K562 (cell line): ENCODE measurements at regions not wholly inside any gene's neighbourhood (a gene's known extent, or its start where the extent isn't known, plus 50 kb on each side); places are given as distances from the start of the nearest gene placed in this dataset.

Source experiments
- ATAC-seq: fragments of 200-7000 bp; cut with Tn5 transposase; 3 replicates; pipeline ENCODE4 v1.9.1; 2020; ENCODE audit warnings: moderate library complexity
- BruUV-seq: library from RNA; stranded (reverse); fragments of 400-500 nt; replicated peaks from 2 replicates; lab custom pipeline; 2021; lab: Mats Ljungman, UMichigan
- CTCF ChIA-PET: fragments of 300-600 bp; formaldehyde crosslinking; extraction: SDS; loops from one replicate; lab custom pipeline; 2021; ENCODE audit warnings: low intra/inter-chr PET ratio; lab: Yijun Ruan, JAX
- POLR2A ChIA-PET: fragments of 300-600, 350-650 bp; sonication (Branson Sonifier 250); formaldehyde crosslinking; extraction: SDS; loops from one replicate; lab custom pipeline; 2021; ENCODE audit warnings: antibody characterized with exemption, inconsistent platforms; lab: Yijun Ruan, JAX
- DNase-seq, 4 experiments: peaks; one replicate each; pipeline versions ENCODE4 v3.0.0 to v3.0.0-alpha.2; 2011 to 2018; ENCODE audit warnings: low spot score in 3 of 4, mixed read lengths in 3 of 4; ENCODE audit errors: extremely low read depth in 1 of 4
- FAIRE-seq: peaks from 2 replicates; lab custom pipeline; 2011; peaks lifted over from hg19 to GRCh38; lab: Jason Lieb, UNC
- H2AFZ ChIP-seq: 2 replicates; pipeline ENCODE4 v1.6.0; 2011; ENCODE audit warnings: low read depth, low read length, control low read depth, inconsistent platforms
- H3K27ac ChIP-seq: fragments of 200-600 bp; 3 replicates; pipeline ENCODE4 v1.8.0; 2011; ENCODE audit warnings: low read depth, mild to moderate bottlenecking, control low read depth, inconsistent platforms, low read length, moderate library complexity, mixed read lengths; ENCODE audit errors: extremely low read depth
- H3K27me3 ChIP-seq, 2 experiments: fragments of 300-600 bp in 1 of 2; 2 replicates in 1 of 2; 3 replicates in 1 of 2; pipeline versions ENCODE4 v1.6.0 to v1.8.0; 2011; ENCODE audit warnings: inconsistent platforms in 2 of 2, low read length in 2 of 2, mild to moderate bottlenecking in 1 of 2, mixed read lengths in 1 of 2, moderate library complexity in 1 of 2; ENCODE audit not compliant: control insufficient read depth in 2 of 2, insufficient read depth in 2 of 2
- H3K36me3 ChIP-seq: fragments of 300-600 bp; 3 replicates; pipeline ENCODE4 v1.8.0; 2011; ENCODE audit warnings: mild to moderate bottlenecking, low read length, inconsistent platforms; ENCODE audit not compliant: control insufficient read depth, insufficient read depth
- H3K4me1 ChIP-seq, 2 experiments: fragments of 200-600 bp in 1 of 2; replicated peaks in 1 of 2; 2 replicates in 1 of 2; 3 replicates in 1 of 2; pipeline versions ENCODE4 v1.5.1 to v1.8.0; 2011; ENCODE audit warnings: inconsistent platforms in 2 of 2, low read length in 2 of 2, mild to moderate bottlenecking in 1 of 2, mixed read lengths in 1 of 2, moderate library complexity in 1 of 2; ENCODE audit not compliant: control insufficient read depth in 2 of 2, insufficient read depth in 2 of 2
- H3K4me2 ChIP-seq: 2 replicates; pipeline ENCODE4 v1.6.1; 2011; ENCODE audit warnings: low read length, control low read depth, inconsistent platforms, mixed read lengths; ENCODE audit not compliant: insufficient read depth
- H3K4me3 ChIP-seq: fragments of 200-600 bp; sonication (generic), shearing (Covaris generic); 2 replicates; pipeline ENCODE4 v1.5.1; 2016; ENCODE audit warnings: control low read depth, inconsistent platforms
- H3K79me2 ChIP-seq: fragments of 200-600 bp; 3 replicates; pipeline ENCODE4 v1.8.0; 2011; ENCODE audit warnings: low read length, inconsistent platforms; ENCODE audit not compliant: control insufficient read depth, insufficient read depth
- H3K9ac ChIP-seq, 2 experiments: 2 replicates each; pipeline versions ENCODE4 v1.6.0 to v1.6.1; 2011; ENCODE audit warnings: low read depth in 2 of 2, low read length in 2 of 2, control low read depth in 1 of 2, inconsistent platforms in 1 of 2, mild to moderate bottlenecking in 1 of 2, mixed read lengths in 1 of 2; ENCODE audit not compliant: insufficient read depth in 1 of 2
- H3K9me1 ChIP-seq: one replicate; pipeline ENCODE4 v1.6.0; 2011; ENCODE audit warnings: inconsistent platforms, mild to moderate bottlenecking, low read length, moderate library complexity; ENCODE audit not compliant: control insufficient read depth, insufficient read depth
- H3K9me3 ChIP-seq: replicated peaks from 2 replicates; pipeline ENCODE4 v1.5.1; 2011; ENCODE audit warnings: low read depth, low read length, inconsistent platforms; ENCODE audit not compliant: control insufficient read depth, insufficient read depth
- H4K20me1 ChIP-seq: replicated peaks from 2 replicates; pipeline ENCODE4 v1.6.1; 2011; ENCODE audit warnings: low read length, inconsistent platforms, mixed read lengths; ENCODE audit not compliant: control insufficient read depth, insufficient read depth
- FIP1L1 ChIP-seq: fragments of 200-400 bp; formaldehyde crosslinking; IDR thresholded peaks from 2 replicates; pipeline ENCODE4 v1.6.1; 2018; ENCODE audit warnings: mild to moderate bottlenecking, low read depth, low read length; ENCODE audit not compliant: poor library complexity, severe bottlenecking
- GABPB2 ChIP-seq: fragments of 250-450 bp; sonication (Bioruptor Pico); conservative IDR thresholded peaks from 2 replicates; pipeline ENCODE4 v1.5.1; 2021; ENCODE audit warnings: mild to moderate bottlenecking
- HNRNPLL ChIP-seq: fragments of 200-400 bp; formaldehyde crosslinking; IDR thresholded peaks from 2 replicates; pipeline ENCODE4 v1.6.1; 2017; ENCODE audit warnings: low read length, low read depth, mild to moderate bottlenecking; ENCODE audit not compliant: poor library complexity, severe bottlenecking
- TEAD1 ChIP-seq, 2 experiments: fragments of 450-650 bp in 1 of 2; sonication (generic) in 1 of 2; formaldehyde crosslinking; IDR thresholded peaks; 2 replicates each; pipeline versions ENCODE4 v1.4.0 to v1.8.0; 2020 to 2022; ENCODE audit warnings: mild to moderate bottlenecking in 2 of 2, missing genetic modification reagents in 1 of 2
- ZNF592 ChIP-seq: fragments of 450-650 bp; IDR thresholded peaks from 2 replicates; pipeline ENCODE4 v1.6.1; 2017; ENCODE audit warnings: antibody characterized with exemption, mild to moderate bottlenecking
- WGBS: fragments of 100-300 bp; shearing (Covaris generic); methylation state at CpG from one replicate; pipeline ENCODE4 v1.1.6; 2016; ENCODE audit warnings: low coverage, mixed read lengths; ENCODE audit not compliant: insufficient coverage; ENCODE audit errors: missing lambda C conversion rate; 5-methylcytosine and 5-hydroxymethylcytosine counted together
- in situ Hi-C: fragments of 300-500 bp; cut with MboI; formaldehyde crosslinking; loops from 4 replicates; pipeline ENCODE4 v1.15.0; 2018; ENCODE audit warnings: inconsistent platforms, mixed read lengths
- intact Hi-C: fragments of 100-400 bp; cut with micrococcal nuclease; formaldehyde crosslinking; loops from 2 replicates; pipeline ENCODE4 v1.14.2; 2022
- TF ChIP-seq, protein P1 (sequence below): sonication (generic); formaldehyde crosslinking; IDR thresholded peaks from 2 replicates; pipeline ENCODE4 v1.8.1; 2023; ENCODE audit warnings: mild to moderate bottlenecking, missing genetic modification reagents
- TF ChIP-seq, protein P2 (sequence below): fragments of 200-800 bp; sonication (Bioruptor generic); IDR thresholded peaks from 2 replicates; pipeline ENCODE4 v1.6.1; 2017; ENCODE audit warnings: missing genetic modification characterization, missing compliant biosample characterization

GRCh38 chr11:37002831-37003230 lies 404.8 kb upstream of the RAG2 start:
- no peak for TF ChIP-seq ZNF592
- H3K4me1 ChIP-seq: no peaks in the 10 kb centered on the region
- no peak overlapping the region for H2AFZ ChIP-seq
- FAIRE-seq (no peak), ATAC-seq (no peak), DNase-seq (no peak)
- no peaks in the 10 kb centered on the region for H3K79me2 ChIP-seq
- no peaks in the 10 kb centered on the region for H3K36me3 ChIP-seq
- intact Hi-C loops (no loop called here), in situ Hi-C loops (no loop called here)
- H3K9me1 ChIP-seq: no peaks in the 10 kb centered on the region
- 0% methylated on average over 3 of the region's 3 CpGs for WGBS
- POLR2A ChIA-PET: interaction anchor here (0.6 kb wide), 1 partner anchor 723 kb away, joined by 3 read pairs; no protein-coding TSS in a partner anchor
- no peak overlapping the region for H3K9ac ChIP-seq
- BruUV-seq: no TSS peak
- no peak overlapping the region for H3K27ac ChIP-seq
- H4K20me1 ChIP-seq: no peaks in the 10 kb centered on the region
- CTCF ChIA-PET: no interaction called here
- H3K4me2 ChIP-seq: no peak overlapping the region
- H3K4me3 ChIP-seq: no peak overlapping the region
- no peaks in the 10 kb centered on the region for H3K9me3 ChIP-seq
- no peaks in the 10 kb centered on the region for H3K27me3 ChIP-seq

GRCh38 chr11:36997656-36998055 lies 399.6 kb upstream of the RAG2 start:
- no peaks in the 10 kb centered on the region for H3K27me3 ChIP-seq
- no peak overlapping the region for H3K9ac ChIP-seq
- ATAC-seq: no peak
- H3K9me3 ChIP-seq: no peaks in the 10 kb centered on the region; the same call in 1 of the 2 replicates
- BruUV-seq: no TSS peak
- in situ Hi-C loops: no loop called here
- intact Hi-C loops: no loop called here
- WGBS: 0% methylated on average over 6 of the region's 6 CpGs
- POLR2A ChIA-PET: no interaction called here
- no peaks in the 10 kb centered on the region for H3K79me2 ChIP-seq
- no peak overlapping the region for H3K27ac ChIP-seq
- no peaks in the 10 kb centered on the region for H3K36me3 ChIP-seq
- H3K4me3 ChIP-seq: no peak overlapping the region
- no peaks in the 10 kb centered on the region for H3K4me1 ChIP-seq
- H2AFZ ChIP-seq: no peak overlapping the region
- H4K20me1 ChIP-seq: no peaks in the 10 kb centered on the region
- H3K9me1 ChIP-seq: no peaks in the 10 kb centered on the region
- no peak for FAIRE-seq
- no peak for DNase-seq
- no peak overlapping the region for H3K4me2 ChIP-seq
- CTCF ChIA-PET: no interaction called here
- TF ChIP-seq, protein P1, sequence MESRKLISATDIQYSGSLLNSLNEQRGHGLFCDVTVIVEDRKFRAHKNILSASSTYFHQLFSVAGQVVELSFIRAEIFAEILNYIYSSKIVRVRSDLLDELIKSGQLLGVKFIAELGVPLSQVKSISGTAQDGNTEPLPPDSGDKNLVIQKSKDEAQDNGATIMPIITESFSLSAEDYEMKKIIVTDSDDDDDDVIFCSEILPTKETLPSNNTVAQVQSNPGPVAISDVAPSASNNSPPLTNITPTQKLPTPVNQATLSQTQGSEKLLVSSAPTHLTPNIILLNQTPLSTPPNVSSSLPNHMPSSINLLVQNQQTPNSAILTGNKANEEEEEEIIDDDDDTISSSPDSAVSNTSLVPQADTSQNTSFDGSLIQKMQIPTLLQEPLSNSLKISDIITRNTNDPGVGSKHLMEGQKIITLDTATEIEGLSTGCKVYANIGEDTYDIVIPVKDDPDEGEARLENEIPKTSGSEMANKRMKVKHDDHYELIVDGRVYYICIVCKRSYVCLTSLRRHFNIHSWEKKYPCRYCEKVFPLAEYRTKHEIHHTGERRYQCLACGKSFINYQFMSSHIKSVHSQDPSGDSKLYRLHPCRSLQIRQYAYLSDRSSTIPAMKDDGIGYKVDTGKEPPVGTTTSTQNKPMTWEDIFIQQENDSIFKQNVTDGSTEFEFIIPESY (CRISPR knock-in tag): no peak
- TF ChIP-seq, protein P2, sequence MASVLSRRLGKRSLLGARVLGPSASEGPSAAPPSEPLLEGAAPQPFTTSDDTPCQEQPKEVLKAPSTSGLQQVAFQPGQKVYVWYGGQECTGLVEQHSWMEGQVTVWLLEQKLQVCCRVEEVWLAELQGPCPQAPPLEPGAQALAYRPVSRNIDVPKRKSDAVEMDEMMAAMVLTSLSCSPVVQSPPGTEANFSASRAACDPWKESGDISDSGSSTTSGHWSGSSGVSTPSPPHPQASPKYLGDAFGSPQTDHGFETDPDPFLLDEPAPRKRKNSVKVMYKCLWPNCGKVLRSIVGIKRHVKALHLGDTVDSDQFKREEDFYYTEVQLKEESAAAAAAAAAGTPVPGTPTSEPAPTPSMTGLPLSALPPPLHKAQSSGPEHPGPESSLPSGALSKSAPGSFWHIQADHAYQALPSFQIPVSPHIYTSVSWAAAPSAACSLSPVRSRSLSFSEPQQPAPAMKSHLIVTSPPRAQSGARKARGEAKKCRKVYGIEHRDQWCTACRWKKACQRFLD (CRISPR knock-in tag): no peak
- TF ChIP-seq GABPB2 (CRISPR knock-in tag) (no peak), HNRNPLL (no peak), TEAD1 (CRISPR knock-in tag; IDR thresholded peaks at IDR 0.05) (no peak), FIP1L1 (no peak)
